ENCODE measurements at regions not wholly inside any gene's neighbourhood (a gene's known extent, or its start where the extent isn't known, plus 50 kb on each side); places are given as distances from the start of the nearest gene placed in this dataset.
A peak's percentile ranks its signal among the peaks of the same experiment; 100 is the strongest.

- DNase-seq: no peak
These were observed 300.0 kb downstream of the FGF9 start for GRCh38 chr13:21970918-21971317.

- DNase-seq: no peak
These were observed 301.1 kb downstream of the FGF9 start for GRCh38 chr13:21971662-21972621.

GRCh38 chr13:21973437-21974125 is 302.7 kb downstream of the FGF9 start:
- DNase-seq: no peak

GRCh38 chr13:21974741-21975140 is 303.9 kb downstream of the FGF9 start:
- no peak for DNase-seq

- no peak for DNase-seq
These were observed 305.3 kb downstream of the FGF9 start for GRCh38 chr13:21976159-21976558.

- DNase-seq: no peak
These were observed 308.4 kb downstream of the FGF9 start for GRCh38 chr13:21979161-21979806.

GRCh38 chr13:21980049-21980448 is 309.2 kb downstream of the FGF9 start:
- no peak for DNase-seq

- no peak for DNase-seq
These were observed 313.3 kb downstream of the FGF9 start for GRCh38 chr13:21984156-21984555.

GRCh38 chr13:21986602-21987001 is 315.7 kb downstream of the FGF9 start:
- DNase-seq: no peak

- no peak for DNase-seq
These were observed 316.9 kb downstream of the FGF9 start for GRCh38 chr13:21987793-21988192.

GRCh38 chr13:21988624-21989023 is 317.8 kb downstream of the FGF9 start:
- DNase-seq: no peak

- no peak for DNase-seq
These were observed 325.2 kb downstream of the FGF9 start for GRCh38 chr13:21996049-21996448.

- no peak for DNase-seq
These were observed 326.9 kb downstream of the FGF9 start for GRCh38 chr13:21997726-21998125.

GRCh38 chr13:21998279-21998990 is 327.6 kb downstream of the FGF9 start:
- no peak for DNase-seq

GRCh38 chr13:21999666-22000065 is 328.8 kb downstream of the FGF9 start:
- DNase-seq: no peak

- no peak for DNase-seq
These were observed 329.3 kb downstream of the FGF9 start for GRCh38 chr13:22000191-22000590.

GRCh38 chr13:22001336-22001735 is 330.5 kb downstream of the FGF9 start:
- DNase-seq: no peak

- DNase-seq: no peak
These were observed 332.0 kb downstream of the FGF9 start for GRCh38 chr13:22002893-22003292.

- DNase-seq: peak; percentile 92
These were observed 338.6 kb downstream of the FGF9 start for GRCh38 chr13:22009500-22009899.

GRCh38 chr13:22009937-22010336 is 339.1 kb downstream of the FGF9 start:
- no peak for DNase-seq

- DNase-seq: no peak
These were observed 341.8 kb downstream of the FGF9 start for GRCh38 chr13:22012686-22013085.

GRCh38 chr13:22014469-22014868 is 343.6 kb downstream of the FGF9 start:
- DNase-seq: no peak

- DNase-seq: peak; percentile 11
These were observed 346.4 kb downstream of the FGF9 start for GRCh38 chr13:22017226-22017625.

All from RPMI8226 (cell line).